ENCODE measurements at regions not wholly inside any gene's neighbourhood (a gene's known extent, or its start where the extent isn't known, plus 50 kb on each side); places are given as distances from the start of the nearest gene placed in this dataset.

- ChIA-PET POLR2A (no interaction called here), SMC1A (ENCODE audit: uncharacterized antibody, unreplicated experiment) (no interaction called here), RAD21 (ENCODE audit: unreplicated experiment) (no interaction called here), CTCF (no interaction called here)
- Histone ChIP-seq H3K4me1 (ENCODE audit: control insufficient read depth, insufficient read depth, low read length) (no peaks in the 10 kb centered on the region), H3K9me3 (replicated peaks; ENCODE audit: control insufficient read depth, insufficient read depth, low read length) (no peaks in the 10 kb centered on the region), H3K27me3 (replicated peaks in 1 of 2; ENCODE audit: control insufficient read depth in 2 of 2, insufficient read depth in 2 of 2, low read length in 1 of 2) (no peaks in the 10 kb centered on the region; a peak in 1 of 4 replicates), H4K20me1 (ENCODE audit: control insufficient read depth, insufficient read depth) (no peaks in the 10 kb centered on the region), H3K36me3 (ENCODE audit: control insufficient read depth in 2 of 2, insufficient read depth in 2 of 2, low read length in 1 of 2) (no peaks in the 10 kb centered on the region), H2AFZ (ENCODE audit: control insufficient read depth, low read depth, low read length) (no peak overlapping the region), H3K4me3 (no peak overlapping the region), H3K4me2 (ENCODE audit: control insufficient read depth, insufficient read depth) (no peak overlapping the region), H3K79me2 (ENCODE audit: control insufficient read depth, insufficient read depth, low read length) (no peaks in the 10 kb centered on the region), H3K9ac (ENCODE audit: control insufficient read depth, insufficient read depth, low read length) (no peak overlapping the region), H3K27ac (ENCODE audit: control insufficient read depth, insufficient read depth) (no peak overlapping the region)
- 53% methylated on average over 8 of the region's 8 CpGs for WGBS (ENCODE audit: insufficient coverage, insufficient replicate concordance, low lambda C conversion rate, missing lambda C conversion rate)
- no TSS peak for BruUV-seq (replicated peaks)
- in situ Hi-C loops (cut with MboI) = no loop called here
- ATAC-seq (no peak), FAIRE-seq (no peak), DNase-seq (ENCODE audit: low read depth, low spot score) (no peak)
- intact Hi-C loops (cut with micrococcal nuclease; ENCODE audit: unreplicated experiment) = no loop called here
- TF ChIP-seq, protein P1, sequence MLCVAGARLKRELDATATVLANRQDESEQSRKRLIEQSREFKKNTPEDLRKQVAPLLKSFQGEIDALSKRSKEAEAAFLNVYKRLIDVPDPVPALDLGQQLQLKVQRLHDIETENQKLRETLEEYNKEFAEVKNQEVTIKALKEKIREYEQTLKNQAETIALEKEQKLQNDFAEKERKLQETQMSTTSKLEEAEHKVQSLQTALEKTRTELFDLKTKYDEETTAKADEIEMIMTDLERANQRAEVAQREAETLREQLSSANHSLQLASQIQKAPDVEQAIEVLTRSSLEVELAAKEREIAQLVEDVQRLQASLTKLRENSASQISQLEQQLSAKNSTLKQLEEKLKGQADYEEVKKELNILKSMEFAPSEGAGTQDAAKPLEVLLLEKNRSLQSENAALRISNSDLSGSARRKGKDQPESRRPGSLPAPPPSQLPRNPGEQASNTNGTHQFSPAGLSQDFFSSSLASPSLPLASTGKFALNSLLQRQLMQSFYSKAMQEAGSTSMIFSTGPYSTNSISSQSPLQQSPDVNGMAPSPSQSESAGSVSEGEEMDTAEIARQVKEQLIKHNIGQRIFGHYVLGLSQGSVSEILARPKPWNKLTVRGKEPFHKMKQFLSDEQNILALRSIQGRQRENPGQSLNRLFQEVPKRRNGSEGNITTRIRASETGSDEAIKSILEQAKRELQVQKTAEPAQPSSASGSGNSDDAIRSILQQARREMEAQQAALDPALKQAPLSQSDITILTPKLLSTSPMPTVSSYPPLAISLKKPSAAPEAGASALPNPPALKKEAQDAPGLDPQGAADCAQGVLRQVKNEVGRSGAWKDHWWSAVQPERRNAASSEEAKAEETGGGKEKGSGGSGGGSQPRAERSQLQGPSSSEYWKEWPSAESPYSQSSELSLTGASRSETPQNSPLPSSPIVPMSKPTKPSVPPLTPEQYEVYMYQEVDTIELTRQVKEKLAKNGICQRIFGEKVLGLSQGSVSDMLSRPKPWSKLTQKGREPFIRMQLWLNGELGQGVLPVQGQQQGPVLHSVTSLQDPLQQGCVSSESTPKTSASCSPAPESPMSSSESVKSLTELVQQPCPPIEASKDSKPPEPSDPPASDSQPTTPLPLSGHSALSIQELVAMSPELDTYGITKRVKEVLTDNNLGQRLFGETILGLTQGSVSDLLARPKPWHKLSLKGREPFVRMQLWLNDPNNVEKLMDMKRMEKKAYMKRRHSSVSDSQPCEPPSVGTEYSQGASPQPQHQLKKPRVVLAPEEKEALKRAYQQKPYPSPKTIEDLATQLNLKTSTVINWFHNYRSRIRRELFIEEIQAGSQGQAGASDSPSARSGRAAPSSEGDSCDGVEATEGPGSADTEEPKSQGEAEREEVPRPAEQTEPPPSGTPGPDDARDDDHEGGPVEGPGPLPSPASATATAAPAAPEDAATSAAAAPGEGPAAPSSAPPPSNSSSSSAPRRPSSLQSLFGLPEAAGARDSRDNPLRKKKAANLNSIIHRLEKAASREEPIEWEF (IDR thresholded peaks at IDR 0.05; ENCODE audit: insufficient replicate concordance, low read depth, low read length) = no peak
- TF ChIP-seq POLR2A (IDR thresholded peaks at IDR 0.05; ENCODE audit: low read depth, low read length) (no peak), STAT1 (conservative IDR thresholded peaks at IDR 0.05) (no peak), RB1 (IDR thresholded peaks at IDR 0.05; ENCODE audit: borderline replicate concordance) (no peak), ZSCAN29 (IDR thresholded peaks at IDR 0.05) (no peak), MXI1 (IDR thresholded peaks at IDR 0.05; ENCODE audit: low read depth, low read length) (no peak), BCL3 (IDR thresholded peaks at IDR 0.05; ENCODE audit: borderline replicate concordance, insufficient read depth, low read depth, low read length, poor library complexity, severe bottlenecking) (no peak), MEF2B (IDR thresholded peaks at IDR 0.05; ENCODE audit: partially characterized antibody, poor library complexity, severe bottlenecking) (no peak), NFXL1 (IDR thresholded peaks at IDR 0.05; ENCODE audit: borderline replicate concordance) (no peak), PBX3 (IDR thresholded peaks at IDR 0.05; ENCODE audit: insufficient replicate concordance, low read depth, low read length) (no peak), NBN (IDR thresholded peaks at IDR 0.05) (no peak)
- TF ChIP-seq, protein P2, sequence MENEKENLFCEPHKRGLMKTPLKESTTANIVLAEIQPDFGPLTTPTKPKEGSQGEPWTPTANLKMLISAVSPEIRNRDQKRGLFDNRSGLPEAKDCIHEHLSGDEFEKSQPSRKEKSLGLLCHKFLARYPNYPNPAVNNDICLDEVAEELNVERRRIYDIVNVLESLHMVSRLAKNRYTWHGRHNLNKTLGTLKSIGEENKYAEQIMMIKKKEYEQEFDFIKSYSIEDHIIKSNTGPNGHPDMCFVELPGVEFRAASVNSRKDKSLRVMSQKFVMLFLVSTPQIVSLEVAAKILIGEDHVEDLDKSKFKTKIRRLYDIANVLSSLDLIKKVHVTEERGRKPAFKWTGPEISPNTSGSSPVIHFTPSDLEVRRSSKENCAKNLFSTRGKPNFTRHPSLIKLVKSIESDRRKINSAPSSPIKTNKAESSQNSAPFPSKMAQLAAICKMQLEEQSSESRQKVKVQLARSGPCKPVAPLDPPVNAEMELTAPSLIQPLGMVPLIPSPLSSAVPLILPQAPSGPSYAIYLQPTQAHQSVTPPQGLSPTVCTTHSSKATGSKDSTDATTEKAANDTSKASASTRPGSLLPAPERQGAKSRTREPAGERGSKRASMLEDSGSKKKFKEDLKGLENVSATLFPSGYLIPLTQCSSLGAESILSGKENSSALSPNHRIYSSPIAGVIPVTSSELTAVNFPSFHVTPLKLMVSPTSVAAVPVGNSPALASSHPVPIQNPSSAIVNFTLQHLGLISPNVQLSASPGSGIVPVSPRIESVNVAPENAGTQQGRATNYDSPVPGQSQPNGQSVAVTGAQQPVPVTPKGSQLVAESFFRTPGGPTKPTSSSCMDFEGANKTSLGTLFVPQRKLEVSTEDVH (IDR thresholded peaks at IDR 0.05; ENCODE audit: low read depth, partially characterized antibody) = no peak
Observed at GRCh38 chr20:34179637-34180360, 61.4 kb upstream of the ASIP start.
